ENCODE measurements at regions not wholly inside any gene's neighbourhood (a gene's known extent, or its start where the extent isn't known, plus 50 kb on each side); places are given as distances from the start of the nearest gene placed in this dataset.

DNA sequence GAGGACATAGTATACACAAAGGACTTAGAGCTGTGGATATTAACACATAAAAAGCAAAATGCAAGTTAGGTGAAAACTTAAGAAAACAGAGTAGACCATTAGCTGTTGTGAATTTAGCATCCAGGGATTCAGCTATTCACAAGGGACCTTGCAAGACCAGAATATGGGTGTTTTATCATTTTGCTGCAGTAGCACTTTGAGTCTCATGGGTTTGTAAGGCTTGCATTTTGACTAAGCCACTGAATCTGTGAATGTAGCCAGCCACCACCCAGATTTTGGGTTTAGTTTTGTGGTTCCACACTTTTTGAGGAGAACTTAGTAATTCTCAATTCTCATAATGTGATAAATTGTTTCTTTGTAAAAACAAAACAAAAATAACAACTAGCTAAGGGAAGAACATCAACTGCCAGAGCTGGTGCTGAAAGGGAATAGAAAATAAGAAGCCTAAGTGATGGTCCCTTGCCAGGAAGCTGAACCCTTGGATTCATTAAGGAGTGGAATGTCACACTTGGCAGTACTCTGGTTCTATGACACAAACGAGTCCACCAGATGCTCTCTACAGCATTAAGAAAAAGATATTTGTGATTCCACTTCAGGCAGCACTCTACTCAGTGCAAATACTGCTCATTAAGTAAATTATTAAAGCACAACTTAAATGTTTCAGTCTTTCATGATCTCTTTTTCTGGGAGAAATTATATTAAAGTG, 557.4 kb upstream of the ZNF462 start:
- Histone ChIP-seq H3K27me3 (ENCODE audit: low read depth) (no peaks in the 10 kb centered on the region), H3K4me1 (no peaks in the 10 kb centered on the region), H3K9me3 (no peaks in the 10 kb centered on the region), H3K36me3 (no peaks in the 10 kb centered on the region), H3K4me3 (no peak overlapping the region), H3K27ac (no peak overlapping the region)
- intact Hi-C loops (cut with DNase I): no loop called here
- DNase-seq: no peak
- TF ChIP-seq, protein P1, sequence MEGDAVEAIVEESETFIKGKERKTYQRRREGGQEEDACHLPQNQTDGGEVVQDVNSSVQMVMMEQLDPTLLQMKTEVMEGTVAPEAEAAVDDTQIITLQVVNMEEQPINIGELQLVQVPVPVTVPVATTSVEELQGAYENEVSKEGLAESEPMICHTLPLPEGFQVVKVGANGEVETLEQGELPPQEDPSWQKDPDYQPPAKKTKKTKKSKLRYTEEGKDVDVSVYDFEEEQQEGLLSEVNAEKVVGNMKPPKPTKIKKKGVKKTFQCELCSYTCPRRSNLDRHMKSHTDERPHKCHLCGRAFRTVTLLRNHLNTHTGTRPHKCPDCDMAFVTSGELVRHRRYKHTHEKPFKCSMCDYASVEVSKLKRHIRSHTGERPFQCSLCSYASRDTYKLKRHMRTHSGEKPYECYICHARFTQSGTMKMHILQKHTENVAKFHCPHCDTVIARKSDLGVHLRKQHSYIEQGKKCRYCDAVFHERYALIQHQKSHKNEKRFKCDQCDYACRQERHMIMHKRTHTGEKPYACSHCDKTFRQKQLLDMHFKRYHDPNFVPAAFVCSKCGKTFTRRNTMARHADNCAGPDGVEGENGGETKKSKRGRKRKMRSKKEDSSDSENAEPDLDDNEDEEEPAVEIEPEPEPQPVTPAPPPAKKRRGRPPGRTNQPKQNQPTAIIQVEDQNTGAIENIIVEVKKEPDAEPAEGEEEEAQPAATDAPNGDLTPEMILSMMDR (IDR thresholded peaks at IDR 0.05): no peak
- no peak for ATAC-seq

DNA sequence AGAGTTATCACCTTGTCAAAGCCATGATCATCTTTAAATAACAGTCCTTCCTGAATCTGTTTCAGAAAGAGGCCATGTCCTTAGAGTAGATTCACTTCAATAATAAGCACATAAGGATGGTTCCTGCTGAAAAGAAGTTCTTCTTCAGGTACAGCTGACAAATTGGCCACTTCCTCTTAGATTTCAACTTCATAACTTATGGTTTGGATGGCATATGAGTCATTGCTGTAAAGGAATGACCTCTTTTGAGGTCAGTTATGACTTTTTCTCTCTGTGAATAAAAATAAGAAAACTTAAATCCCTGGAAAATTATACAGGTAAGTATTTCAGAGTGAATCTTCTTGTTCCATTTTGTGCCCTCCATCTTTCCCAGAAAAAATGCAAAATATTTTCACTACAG, 555.3 kb upstream of the ZNF462 start:
- no peak overlapping the region for H3K4me3 ChIP-seq
- H3K27me3 ChIP-seq (ENCODE audit: low read depth): no peaks in the 10 kb centered on the region
- no peaks in the 10 kb centered on the region for H3K4me1 ChIP-seq
- H3K27ac ChIP-seq: no peak overlapping the region
- TF ChIP-seq, protein P1 (IDR thresholded peaks at IDR 0.05): no peak
- DNase-seq: no peak
- no peaks in the 10 kb centered on the region for H3K9me3 ChIP-seq
- ATAC-seq: no peak
- H3K36me3 ChIP-seq: no peaks in the 10 kb centered on the region
- intact Hi-C loops (cut with DNase I): no loop called here

DNA sequence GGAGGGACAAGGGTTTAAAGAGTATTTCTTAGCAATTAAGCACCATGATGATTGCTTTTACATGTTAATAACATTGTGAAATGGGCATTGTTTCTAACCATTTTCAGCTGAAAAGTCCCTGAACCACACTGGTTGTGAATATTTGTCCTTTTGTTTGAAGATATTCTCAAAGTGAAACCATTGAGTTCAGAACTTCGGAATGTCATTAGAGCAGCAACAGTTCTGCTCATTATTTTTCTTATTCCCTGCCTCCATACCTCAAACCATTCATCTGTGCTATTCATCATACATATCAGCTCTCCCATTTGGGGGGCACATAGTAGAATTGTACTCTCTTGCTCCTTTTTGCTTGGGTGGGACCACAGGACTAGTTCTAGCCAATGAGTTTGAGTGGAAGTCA, 553.0 kb upstream of the ZNF462 start:
- intact Hi-C loops (cut with DNase I): no loop called here
- DNase-seq (no peak), ATAC-seq (no peak)
- no peaks in the 10 kb centered on the region for H3K36me3 ChIP-seq
- H3K27ac ChIP-seq: no peak overlapping the region
- TF ChIP-seq, protein P1 (IDR thresholded peaks at IDR 0.05): no peak
- no peaks in the 10 kb centered on the region for H3K4me1 ChIP-seq
- no peaks in the 10 kb centered on the region for H3K9me3 ChIP-seq
- H3K27me3 ChIP-seq (ENCODE audit: low read depth): no peaks in the 10 kb centered on the region
- no peak overlapping the region for H3K4me3 ChIP-seq

DNA sequence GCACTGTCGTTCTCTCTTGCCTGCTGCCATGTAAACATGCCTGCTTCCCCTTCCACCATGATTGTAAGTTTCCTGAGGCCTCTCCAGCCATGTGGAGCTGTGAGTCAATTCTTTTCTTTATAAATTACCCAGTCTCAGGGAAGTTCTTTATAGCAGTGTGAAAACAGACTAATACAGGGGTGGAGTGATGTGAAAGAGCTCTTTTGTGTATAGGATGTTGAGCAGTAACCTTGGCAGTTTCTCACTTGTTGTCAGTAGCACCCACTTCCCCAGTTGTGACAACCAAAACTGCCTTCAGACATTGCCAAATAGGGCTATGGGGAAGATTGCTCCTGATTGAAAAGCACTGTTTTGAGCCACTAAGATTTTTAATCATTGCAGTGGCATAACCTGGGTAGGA, 552.2 kb upstream of the ZNF462 start:
- ATAC-seq (no peak), DNase-seq (no peak)
- Histone ChIP-seq H3K36me3 (no peaks in the 10 kb centered on the region), H3K9me3 (no peaks in the 10 kb centered on the region), H3K4me3 (no peak overlapping the region), H3K27ac (no peak overlapping the region), H3K27me3 (ENCODE audit: low read depth) (no peaks in the 10 kb centered on the region), H3K4me1 (no peaks in the 10 kb centered on the region)
- intact Hi-C loops (cut with DNase I): no loop called here
- TF ChIP-seq, protein P1 (IDR thresholded peaks at IDR 0.05): no peak

DNA sequence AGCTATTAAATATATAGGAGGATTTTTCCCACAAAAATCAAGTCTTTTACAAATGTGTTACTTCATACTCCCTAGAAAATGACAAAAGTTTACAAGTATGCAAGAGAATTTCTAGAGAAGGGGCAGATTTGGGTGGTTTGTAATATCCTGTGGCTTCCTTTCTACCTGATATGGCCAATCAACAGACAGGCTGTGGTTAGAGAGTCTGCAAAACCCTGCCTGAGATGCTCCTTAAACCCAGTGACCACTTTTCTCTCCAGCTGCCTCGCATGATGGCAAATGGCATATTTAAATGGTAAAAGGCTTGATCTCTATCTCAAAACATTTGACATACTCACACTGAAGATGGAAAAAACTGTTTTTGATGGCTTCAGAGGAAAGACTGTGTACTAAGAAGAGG, 550.1 kb upstream of the ZNF462 start:
- no peak for DNase-seq
- no peak for ATAC-seq
- no peaks in the 10 kb centered on the region for H3K36me3 ChIP-seq
- no peaks in the 10 kb centered on the region for H3K27me3 ChIP-seq (ENCODE audit: low read depth)
- H3K27ac ChIP-seq: no peak overlapping the region
- no peaks in the 10 kb centered on the region for H3K4me1 ChIP-seq
- no peak overlapping the region for H3K4me3 ChIP-seq
- intact Hi-C loops (cut with DNase I): no loop called here
- TF ChIP-seq, protein P1 (IDR thresholded peaks at IDR 0.05): no peak
- no peaks in the 10 kb centered on the region for H3K9me3 ChIP-seq
